Esophagus muscularis mucosa (tissue), 4 donors: ENCODE measurements at regions not wholly inside any gene's neighbourhood (a gene's known extent, or its start where the extent isn't known, plus 50 kb on each side); places are given as distances from the start of the nearest gene placed in this dataset.

Experiments
- DNase-seq: peaks from one replicate; pipeline ENCODE4 v3.0.0-alpha.2; 2017; ENCODE audit errors: extremely low spot score
- H3K27ac ChIP-seq, 4 donors: fragments of 200-600 bp; sonication (generic); replicated peaks in 1 of 4; 1 replicate in 3 of 4; 2 replicates in 1 of 4; pipeline ENCODE4 v1.5.1; 2016 to 2019; ENCODE audit warnings: mild to moderate bottlenecking in 1 of 4
- H3K27me3 ChIP-seq, 4 donors: fragments of 200-600 bp; sonication (generic); one replicate each; pipeline versions ENCODE4 v1.5.1 to v1.6.0; 2016 to 2019
- H3K36me3 ChIP-seq, 4 donors: fragments of 200-600 bp; sonication (generic); one replicate each; pipeline ENCODE4 v1.5.1; 2016 to 2019
- H3K4me1 ChIP-seq, 4 donors: fragments of 200-600 bp; sonication (generic); one replicate each; pipeline ENCODE4 v1.5.1; 2016 to 2019
- H3K4me3 ChIP-seq, 4 donors: fragments of 200-600 bp; sonication (generic); 1 replicate in 2 of 4; 2 replicates in 2 of 4; pipeline ENCODE4 v1.5.1; 2016 to 2019; ENCODE audit warnings: mild to moderate bottlenecking in 4 of 4, moderate library complexity in 1 of 4
- H3K9me3 ChIP-seq, 4 donors: fragments of 200-600 bp; sonication (generic); 1 replicate in 3 of 4; 2 replicates in 1 of 4; pipeline ENCODE4 v1.5.1; 2016 to 2019
- EP300 ChIP-seq: sonication (generic); formaldehyde crosslinking; IDR thresholded peaks from one replicate; pipeline ENCODE4 v1.6.1; 2017; ENCODE audit warnings: antibody characterized with exemption
- POLR2A ChIP-seq: fragments of 450-650 bp; IDR thresholded peaks from one replicate; pipeline ENCODE4 v1.6.1; 2017; ENCODE audit warnings: antibody characterized with exemption, moderate library complexity, mild to moderate bottlenecking, low read depth
- POLR2AphosphoS5 ChIP-seq, 2 donors: sonication (generic); formaldehyde crosslinking; IDR thresholded peaks; one replicate each; pipeline ENCODE4 v1.6.1; 2017; ENCODE audit warnings: antibody characterized with exemption in 2 of 2
- WGBS: methylation state at CpG from one replicate; pipeline ENCODE4 v1.1.5; 2018; 5-methylcytosine and 5-hydroxymethylcytosine counted together
- intact Hi-C: fragments of 100-400 bp; cut with DNase I; formaldehyde crosslinking; loops from one replicate; pipeline ENCODE4 v1.15.1; 2023
- TF ChIP-seq, protein P1 (sequence below), 3 experiments: fragments of 200-600 bp in 2 of 3; fragments of 450-650 bp in 1 of 3; sonication (generic) in 2 of 3; IDR thresholded peaks; one replicate each; pipeline ENCODE4 v1.5.1; 2017 to 2019; ENCODE audit warnings: antibody characterized with exemption in 3 of 3, mild to moderate bottlenecking in 2 of 3, moderate library complexity in 1 of 3

DNA sequence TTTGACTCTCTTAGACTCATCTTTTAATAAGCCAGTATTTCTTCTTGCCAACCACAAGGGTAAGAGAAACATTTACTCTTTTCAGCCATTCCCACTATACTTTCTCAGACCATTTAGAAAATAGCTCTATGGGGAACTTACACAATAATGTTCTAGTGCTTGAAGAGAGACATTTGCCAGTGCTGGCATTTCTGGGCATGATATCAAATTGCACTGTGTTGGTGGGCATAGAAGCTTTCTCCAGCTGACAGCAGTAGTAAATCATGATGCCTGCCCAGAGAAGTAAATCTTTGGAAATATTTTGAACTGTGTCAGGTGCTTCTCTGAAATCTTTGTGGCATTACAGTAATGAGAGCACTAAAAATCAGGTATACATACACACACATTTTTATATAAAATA lies 346.6 kb downstream of the CBLN2 start:
- Histone ChIP-seq H3K9me3 (no peaks in the 10 kb centered on the region), H3K36me3 (no peaks in the 10 kb centered on the region), H3K27me3 (no peaks in the 10 kb centered on the region), H3K27ac (no peak overlapping the region), H3K4me3 (no peak overlapping the region), H3K4me1 (no peaks in the 10 kb centered on the region)
- no peak for DNase-seq
- TF ChIP-seq POLR2AphosphoS5 (IDR thresholded peaks at IDR 0.05) (no peak), POLR2A (no peak), EP300 (no peak)
- TF ChIP-seq, protein P1, sequence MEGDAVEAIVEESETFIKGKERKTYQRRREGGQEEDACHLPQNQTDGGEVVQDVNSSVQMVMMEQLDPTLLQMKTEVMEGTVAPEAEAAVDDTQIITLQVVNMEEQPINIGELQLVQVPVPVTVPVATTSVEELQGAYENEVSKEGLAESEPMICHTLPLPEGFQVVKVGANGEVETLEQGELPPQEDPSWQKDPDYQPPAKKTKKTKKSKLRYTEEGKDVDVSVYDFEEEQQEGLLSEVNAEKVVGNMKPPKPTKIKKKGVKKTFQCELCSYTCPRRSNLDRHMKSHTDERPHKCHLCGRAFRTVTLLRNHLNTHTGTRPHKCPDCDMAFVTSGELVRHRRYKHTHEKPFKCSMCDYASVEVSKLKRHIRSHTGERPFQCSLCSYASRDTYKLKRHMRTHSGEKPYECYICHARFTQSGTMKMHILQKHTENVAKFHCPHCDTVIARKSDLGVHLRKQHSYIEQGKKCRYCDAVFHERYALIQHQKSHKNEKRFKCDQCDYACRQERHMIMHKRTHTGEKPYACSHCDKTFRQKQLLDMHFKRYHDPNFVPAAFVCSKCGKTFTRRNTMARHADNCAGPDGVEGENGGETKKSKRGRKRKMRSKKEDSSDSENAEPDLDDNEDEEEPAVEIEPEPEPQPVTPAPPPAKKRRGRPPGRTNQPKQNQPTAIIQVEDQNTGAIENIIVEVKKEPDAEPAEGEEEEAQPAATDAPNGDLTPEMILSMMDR (IDR thresholded peaks at IDR 0.05) = no peak
- intact Hi-C loops = no loop called here

DNA sequence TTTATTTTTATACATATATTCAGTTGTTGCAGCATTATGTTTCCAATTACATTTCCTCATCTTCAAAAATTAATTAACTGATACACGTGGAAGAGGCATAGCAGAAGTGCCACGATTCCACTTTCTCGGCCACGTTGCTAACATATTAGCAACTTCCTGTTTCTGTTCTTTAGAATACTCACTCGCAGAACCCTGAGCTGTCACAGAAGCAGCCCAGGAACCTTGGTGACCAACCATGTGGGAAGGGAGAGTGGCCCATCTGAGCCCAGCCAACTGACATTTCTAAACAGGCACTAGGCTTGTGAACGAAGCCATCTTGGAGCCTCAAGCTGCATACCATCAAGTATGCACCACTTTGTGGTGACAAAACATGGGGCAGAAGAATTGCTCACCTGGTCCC lies 350.1 kb downstream of the CBLN2 start:
- Histone ChIP-seq H3K27ac (no peak overlapping the region), H3K36me3 (no peaks in the 10 kb centered on the region), H3K9me3 (no peaks in the 10 kb centered on the region), H3K4me3 (no peak overlapping the region), H3K27me3 (no peaks in the 10 kb centered on the region), H3K4me1 (no peaks in the 10 kb centered on the region)
- no peak for DNase-seq
- intact Hi-C loops = no loop called here
- WGBS = 83% methylated on average over 6 of the region's 6 CpGs
- TF ChIP-seq POLR2A (no peak), EP300 (no peak), POLR2AphosphoS5 (IDR thresholded peaks at IDR 0.05) (no peak)
- TF ChIP-seq, protein P1 (IDR thresholded peaks at IDR 0.05) = no peak

GRCh38 chr18:72187956-72188355 lies 356.2 kb downstream of the CBLN2 start:
- Histone ChIP-seq H3K9me3 (no peaks in the 10 kb centered on the region), H3K4me3 (no peak overlapping the region), H3K36me3 (no peaks in the 10 kb centered on the region), H3K4me1 (no peaks in the 10 kb centered on the region), H3K27ac (no peak overlapping the region), H3K27me3 (no peaks in the 10 kb centered on the region)
- DNase-seq = no peak
- TF ChIP-seq POLR2AphosphoS5 (IDR thresholded peaks at IDR 0.05) (no peak), EP300 (no peak), POLR2A (no peak)
- TF ChIP-seq, protein P1 (IDR thresholded peaks at IDR 0.05) = no peak
- 59% methylated on average over 2 of the region's 2 CpGs for WGBS
- intact Hi-C loops = no loop called here

- WGBS = 71% methylated on average over 4 of the region's 4 CpGs
- intact Hi-C loops = no loop called here
- no peaks in the 10 kb centered on the region for H3K27me3 ChIP-seq
- no peak for DNase-seq
- TF ChIP-seq, protein P1 (IDR thresholded peaks at IDR 0.05) = no peak
- TF ChIP-seq POLR2A = no peak
- no peak for TF ChIP-seq POLR2AphosphoS5 (IDR thresholded peaks at IDR 0.05)
- no peak for TF ChIP-seq EP300
- H3K4me1 ChIP-seq = no peaks in the 10 kb centered on the region
- no peaks in the 10 kb centered on the region for H3K9me3 ChIP-seq
- no peak overlapping the region for H3K4me3 ChIP-seq
- H3K36me3 ChIP-seq = no peaks in the 10 kb centered on the region
- no peak overlapping the region for H3K27ac ChIP-seq
These were observed 362.8 kb downstream of the CBLN2 start for GRCh38 chr18:72181241-72181764.

GRCh38 chr18:72180689-72181088 lies 363.5 kb downstream of the CBLN2 start:
- TF ChIP-seq POLR2AphosphoS5 (IDR thresholded peaks at IDR 0.05) (no peak), POLR2A (no peak), EP300 (no peak)
- TF ChIP-seq, protein P1 (IDR thresholded peaks at IDR 0.05) = no peak
- no peaks in the 10 kb centered on the region for H3K4me1 ChIP-seq
- H3K36me3 ChIP-seq = no peaks in the 10 kb centered on the region
- no peaks in the 10 kb centered on the region for H3K9me3 ChIP-seq
- H3K27ac ChIP-seq = no peak overlapping the region
- intact Hi-C loops = no loop called here
- no peak overlapping the region for H3K4me3 ChIP-seq
- DNase-seq = no peak
- H3K27me3 ChIP-seq = no peaks in the 10 kb centered on the region
